Mesothelial cell of epicardium (in vitro differentiated cells): ENCODE measurements at regions not wholly inside any gene's neighbourhood (a gene's known extent, or its start where the extent isn't known, plus 50 kb on each side); places are given as distances from the start of the nearest gene placed in this dataset.

Source experiments
- DNase-seq, 2 experiments: peaks; one replicate each; pipeline ENCODE4 v3.0.0; 2021; ENCODE audit warnings: low spot score in 2 of 2; ENCODE audit not compliant: unreplicated experiment in 2 of 2
- H3K27ac Mint-ChIP-seq: 2 replicates; pipeline ENCODE4 v1.8.0; 2021; ENCODE audit warnings: mixed read lengths
- H3K27me3 Mint-ChIP-seq: 2 replicates; pipeline ENCODE4 v1.8.0; 2021; ENCODE audit warnings: low read depth, mixed read lengths
- H3K36me3 Mint-ChIP-seq: 2 replicates; pipeline ENCODE4 v1.8.0; 2021; ENCODE audit warnings: mixed read lengths
- H3K4me1 Mint-ChIP-seq: 2 replicates; pipeline ENCODE4 v1.8.0; 2021; ENCODE audit warnings: mixed read lengths
- H3K4me3 Mint-ChIP-seq: 2 replicates; pipeline ENCODE4 v1.8.0; 2021; ENCODE audit warnings: mild to moderate bottlenecking, moderate library complexity, mixed read lengths
- H3K9me3 Mint-ChIP-seq: 2 replicates; pipeline ENCODE4 v1.8.0; 2021; ENCODE audit warnings: mixed read lengths
- CTCF ChIP-seq: fragments of 200-600 bp; sonication (generic); IDR thresholded peaks from one replicate; pipeline ENCODE4 v1.5.0; 2021; ENCODE audit warnings: antibody characterized with exemption; ENCODE audit not compliant: unreplicated experiment

DNA sequence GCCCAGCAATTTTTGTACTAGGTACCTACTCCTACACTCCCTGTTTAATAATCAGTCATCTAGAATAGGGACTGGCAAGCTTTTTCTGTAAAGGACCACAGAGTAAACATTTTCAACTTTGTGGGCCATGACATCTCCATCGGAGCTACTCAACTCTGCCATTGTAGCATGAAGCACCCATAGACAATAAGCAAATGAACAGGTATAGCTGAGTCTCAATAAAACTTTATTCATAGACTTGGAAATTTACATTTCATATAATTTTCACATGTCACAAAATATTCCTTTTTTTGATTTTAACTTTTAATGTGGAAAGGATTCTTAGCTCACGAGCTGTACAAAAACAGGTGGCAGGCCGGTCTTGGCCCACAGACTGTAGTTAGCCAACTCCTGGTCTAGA lies 345.8 kb downstream of the SOX9 start:
- DNase-seq = no peak
- Mint-ChIP-seq H3K27ac (peak overlapping the region; percentile 72), H3K36me3 (no peaks in the 10 kb centered on the region), H3K4me1 (peaks cover 28% of the 10 kb centered on the region), H3K27me3 (no peaks in the 10 kb centered on the region), H3K9me3 (peaks cover 5% of the 10 kb centered on the region), H3K4me3 (no peak overlapping the region)
- TF ChIP-seq CTCF = no peak

DNA sequence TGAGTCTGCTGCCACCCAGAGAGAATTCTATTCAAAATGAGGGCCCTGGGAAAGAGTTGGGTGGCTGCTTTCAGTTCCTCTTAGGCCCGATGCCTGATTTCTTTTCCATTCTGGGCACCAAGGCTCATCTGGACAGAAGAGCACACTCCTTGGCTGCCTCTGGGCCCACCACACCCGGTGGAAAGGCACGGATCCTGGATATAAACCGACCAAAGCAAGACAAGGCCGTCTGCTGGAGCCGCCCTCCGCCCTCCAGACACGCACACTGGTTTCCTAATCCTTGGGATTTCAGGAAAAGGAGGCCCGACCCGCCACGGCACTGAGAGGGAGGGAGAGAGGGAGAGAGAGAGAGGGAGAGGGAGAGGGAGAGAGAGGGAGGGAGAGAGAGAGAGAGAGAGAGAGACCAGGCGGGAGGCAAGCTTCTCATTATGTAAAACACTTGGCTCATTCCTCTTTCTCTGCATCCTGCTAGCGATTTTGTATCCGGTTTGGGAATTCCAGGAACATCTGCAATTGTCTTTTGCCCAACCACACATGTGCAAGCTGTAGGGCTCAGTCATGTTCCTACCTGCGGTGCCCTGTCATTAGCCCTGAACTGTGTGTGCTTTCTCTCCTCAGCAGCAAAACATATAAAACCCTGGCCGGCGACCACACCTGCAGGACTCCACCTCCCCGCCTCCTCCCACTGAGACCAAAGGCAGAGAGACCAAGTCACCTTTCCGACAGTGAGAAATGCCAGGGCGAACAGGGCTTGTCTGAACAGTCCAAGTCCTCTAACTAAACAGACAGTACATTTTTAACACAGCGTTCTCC lies 347.2 kb downstream of the SOX9 start:
- no peaks in the 10 kb centered on the region for H3K27me3 Mint-ChIP-seq
- H3K4me1 Mint-ChIP-seq = peaks cover 38% of the 10 kb centered on the region
- no peak for DNase-seq
- TF ChIP-seq CTCF = no peak
- no peak overlapping the region for H3K27ac Mint-ChIP-seq
- no peak overlapping the region for H3K4me3 Mint-ChIP-seq
- H3K9me3 Mint-ChIP-seq = no peaks in the 10 kb centered on the region
- no peaks in the 10 kb centered on the region for H3K36me3 Mint-ChIP-seq

GRCh38 chr17:72468841-72469240 lies 348.0 kb downstream of the SOX9 start:
- H3K9me3 Mint-ChIP-seq = no peaks in the 10 kb centered on the region
- H3K27me3 Mint-ChIP-seq = no peaks in the 10 kb centered on the region
- H3K36me3 Mint-ChIP-seq = no peaks in the 10 kb centered on the region
- no peak for DNase-seq
- no peak for TF ChIP-seq CTCF
- no peak overlapping the region for H3K4me3 Mint-ChIP-seq
- H3K4me1 Mint-ChIP-seq = peaks cover 39% of the 10 kb centered on the region
- H3K27ac Mint-ChIP-seq = no peak overlapping the region

DNA sequence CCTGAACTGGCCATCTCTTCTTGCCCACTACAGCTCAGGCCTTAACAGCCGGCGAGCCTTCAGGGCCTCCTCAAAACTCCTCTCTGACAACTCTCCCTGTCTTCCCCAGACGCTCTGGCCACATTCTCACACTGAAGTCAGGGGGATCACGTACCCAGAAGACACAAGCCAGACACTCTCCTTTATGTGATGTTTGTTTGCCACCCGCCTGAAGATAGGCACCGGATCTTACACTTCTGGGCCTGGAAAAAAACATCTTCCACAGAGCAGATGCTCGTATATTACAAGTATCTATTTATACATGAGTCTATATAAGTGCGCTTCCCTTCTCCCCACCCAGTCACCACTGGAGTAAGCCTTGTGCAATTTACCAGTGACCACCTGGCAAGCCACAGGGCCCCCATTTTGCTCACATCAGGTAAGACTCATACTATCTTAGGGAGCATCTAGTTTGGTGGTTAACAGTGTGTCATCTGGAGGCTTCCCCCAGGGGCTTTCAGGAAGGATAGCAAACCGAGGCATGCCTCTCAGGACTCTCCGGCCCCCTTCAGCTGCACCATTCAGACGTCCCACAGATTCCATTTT lies 349.4 kb downstream of the SOX9 start:
- no peaks in the 10 kb centered on the region for H3K36me3 Mint-ChIP-seq
- no peak for TF ChIP-seq CTCF
- H3K27me3 Mint-ChIP-seq = no peaks in the 10 kb centered on the region

DNA sequence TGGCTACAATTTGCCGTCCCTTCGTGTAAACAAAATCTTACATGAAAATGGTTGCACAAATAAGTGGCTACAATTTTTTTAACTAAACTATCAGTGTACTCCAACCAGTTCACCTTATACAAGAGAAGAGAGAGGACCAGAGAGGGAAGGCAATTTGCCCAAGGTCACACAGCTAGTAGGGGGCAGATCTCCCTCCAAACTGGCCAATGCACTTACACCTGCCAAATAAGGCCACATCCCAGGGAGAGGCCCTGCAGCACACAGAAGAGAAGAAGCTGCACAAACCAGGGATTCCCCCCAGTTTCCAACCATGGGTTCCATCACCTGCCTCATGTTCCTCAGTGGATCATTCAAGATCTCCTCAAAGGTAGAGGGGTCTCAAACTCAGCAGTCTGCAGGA lies 349.9 kb downstream of the SOX9 start:
- no peaks in the 10 kb centered on the region for H3K27me3 Mint-ChIP-seq
- no peak overlapping the region for H3K27ac Mint-ChIP-seq
- no peaks in the 10 kb centered on the region for H3K36me3 Mint-ChIP-seq
- H3K9me3 Mint-ChIP-seq = no peaks in the 10 kb centered on the region
- no peak overlapping the region for H3K4me3 Mint-ChIP-seq
- TF ChIP-seq CTCF = no peak
- DNase-seq = no peak
- peaks cover 38% of the 10 kb centered on the region for H3K4me1 Mint-ChIP-seq

More for the DNA sequence above, 349.4 kb downstream of the SOX9 start:
- Mint-ChIP-seq H3K4me1 (peaks cover 38% of the 10 kb centered on the region), H3K9me3 (no peaks in the 10 kb centered on the region), H3K27ac (no peak overlapping the region), H3K4me3 (no peak overlapping the region)
- DNase-seq = no peak
